ENCODE measurements at regions not wholly inside any gene's neighbourhood (a gene's known extent, or its start where the extent isn't known, plus 50 kb on each side); places are given as distances from the start of the nearest gene placed in this dataset.

DNA sequence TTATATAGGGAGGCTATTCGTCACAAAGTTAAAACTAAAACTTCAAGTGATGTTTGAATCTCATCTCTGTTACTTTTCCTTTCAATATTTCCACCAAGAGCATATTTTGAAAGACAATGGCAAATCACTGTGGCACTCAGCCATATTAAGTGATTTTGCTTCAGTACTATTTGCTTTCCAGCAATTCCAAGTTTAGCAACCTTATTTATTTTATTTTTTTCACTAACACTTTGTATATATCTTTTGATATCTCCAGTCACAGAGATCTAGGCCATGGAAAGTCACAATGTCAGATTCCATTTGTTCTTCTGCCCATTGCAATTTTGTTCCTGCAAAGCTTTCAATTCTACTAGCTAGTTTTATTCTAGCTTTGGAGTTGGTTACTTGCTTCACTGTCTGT is 1514.5 kb upstream of the ADGRL3 start:
- TF ChIP-seq, protein P1, sequence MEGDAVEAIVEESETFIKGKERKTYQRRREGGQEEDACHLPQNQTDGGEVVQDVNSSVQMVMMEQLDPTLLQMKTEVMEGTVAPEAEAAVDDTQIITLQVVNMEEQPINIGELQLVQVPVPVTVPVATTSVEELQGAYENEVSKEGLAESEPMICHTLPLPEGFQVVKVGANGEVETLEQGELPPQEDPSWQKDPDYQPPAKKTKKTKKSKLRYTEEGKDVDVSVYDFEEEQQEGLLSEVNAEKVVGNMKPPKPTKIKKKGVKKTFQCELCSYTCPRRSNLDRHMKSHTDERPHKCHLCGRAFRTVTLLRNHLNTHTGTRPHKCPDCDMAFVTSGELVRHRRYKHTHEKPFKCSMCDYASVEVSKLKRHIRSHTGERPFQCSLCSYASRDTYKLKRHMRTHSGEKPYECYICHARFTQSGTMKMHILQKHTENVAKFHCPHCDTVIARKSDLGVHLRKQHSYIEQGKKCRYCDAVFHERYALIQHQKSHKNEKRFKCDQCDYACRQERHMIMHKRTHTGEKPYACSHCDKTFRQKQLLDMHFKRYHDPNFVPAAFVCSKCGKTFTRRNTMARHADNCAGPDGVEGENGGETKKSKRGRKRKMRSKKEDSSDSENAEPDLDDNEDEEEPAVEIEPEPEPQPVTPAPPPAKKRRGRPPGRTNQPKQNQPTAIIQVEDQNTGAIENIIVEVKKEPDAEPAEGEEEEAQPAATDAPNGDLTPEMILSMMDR (IDR thresholded peaks at IDR 0.05), result no peak
- no peak for TF ChIP-seq FOXJ3 (CRISPR knock-in tag; IDR thresholded peaks at IDR 0.05; ENCODE audit: borderline replicate concordance)
- no peak for TF ChIP-seq NFE2L1 (CRISPR knock-in tag; IDR thresholded peaks at IDR 0.05)
- no peak for TF ChIP-seq CBFB (CRISPR knock-in tag; IDR thresholded peaks at IDR 0.05; ENCODE audit: low read depth)
- TF ChIP-seq GABPB1 (CRISPR knock-in tag; IDR thresholded peaks at IDR 0.05), result no peak
- no peak for TF ChIP-seq MYBL2 (CRISPR knock-in tag; IDR thresholded peaks at IDR 0.05)
- TF ChIP-seq CREM (CRISPR knock-in tag; IDR thresholded peaks at IDR 0.05), result no peak
- no peak for TF ChIP-seq ZNF416 (CRISPR knock-in tag; IDR thresholded peaks at IDR 0.05)
- TF ChIP-seq, protein P2, sequence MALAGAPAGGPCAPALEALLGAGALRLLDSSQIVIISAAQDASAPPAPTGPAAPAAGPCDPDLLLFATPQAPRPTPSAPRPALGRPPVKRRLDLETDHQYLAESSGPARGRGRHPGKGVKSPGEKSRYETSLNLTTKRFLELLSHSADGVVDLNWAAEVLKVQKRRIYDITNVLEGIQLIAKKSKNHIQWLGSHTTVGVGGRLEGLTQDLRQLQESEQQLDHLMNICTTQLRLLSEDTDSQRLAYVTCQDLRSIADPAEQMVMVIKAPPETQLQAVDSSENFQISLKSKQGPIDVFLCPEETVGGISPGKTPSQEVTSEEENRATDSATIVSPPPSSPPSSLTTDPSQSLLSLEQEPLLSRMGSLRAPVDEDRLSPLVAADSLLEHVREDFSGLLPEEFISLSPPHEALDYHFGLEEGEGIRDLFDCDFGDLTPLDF (CRISPR knock-in tag; IDR thresholded peaks at IDR 0.05), result no peak
- TF ChIP-seq, protein P3, sequence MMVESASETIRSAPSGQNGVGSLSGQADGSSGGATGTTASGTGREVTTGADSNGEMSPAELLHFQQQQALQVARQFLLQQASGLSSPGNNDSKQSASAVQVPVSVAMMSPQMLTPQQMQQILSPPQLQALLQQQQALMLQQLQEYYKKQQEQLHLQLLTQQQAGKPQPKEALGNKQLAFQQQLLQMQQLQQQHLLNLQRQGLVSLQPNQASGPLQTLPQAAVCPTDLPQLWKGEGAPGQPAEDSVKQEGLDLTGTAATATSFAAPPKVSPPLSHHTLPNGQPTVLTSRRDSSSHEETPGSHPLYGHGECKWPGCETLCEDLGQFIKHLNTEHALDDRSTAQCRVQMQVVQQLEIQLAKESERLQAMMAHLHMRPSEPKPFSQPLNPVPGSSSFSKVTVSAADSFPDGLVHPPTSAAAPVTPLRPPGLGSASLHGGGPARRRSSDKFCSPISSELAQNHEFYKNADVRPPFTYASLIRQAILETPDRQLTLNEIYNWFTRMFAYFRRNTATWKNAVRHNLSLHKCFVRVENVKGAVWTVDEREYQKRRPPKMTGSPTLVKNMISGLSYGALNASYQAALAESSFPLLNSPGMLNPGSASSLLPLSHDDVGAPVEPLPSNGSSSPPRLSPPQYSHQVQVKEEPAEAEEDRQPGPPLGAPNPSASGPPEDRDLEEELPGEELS (CRISPR knock-in tag; IDR thresholded peaks at IDR 0.05), result no peak
- no peak for TF ChIP-seq FOXK1 (CRISPR knock-in tag; IDR thresholded peaks at IDR 0.05)
- no peak for TF ChIP-seq ZNF263 (CRISPR knock-in tag; IDR thresholded peaks at IDR 0.05; ENCODE audit: low read depth)
- TF ChIP-seq HMGA2 (CRISPR knock-in tag; IDR thresholded peaks at IDR 0.05), result no peak

All from WTC11 (cell line).